GM20000 (cell line): ENCODE measurements at regions not wholly inside any gene's neighbourhood (a gene's known extent, or its start where the extent isn't known, plus 50 kb on each side); places are given as distances from the start of the nearest gene placed in this dataset.

Source experiments
- DNase-seq: peaks from one replicate; pipeline ENCODE4 v3.0.0; 2012; ENCODE audit warnings: low spot score
- CTCF ChIP-seq: IDR thresholded peaks from 2 replicates; pipeline ENCODE4 v1.5.1; 2012; ENCODE audit warnings: mild to moderate bottlenecking, control low read depth; ENCODE audit errors: extremely low read depth, missing control alignments

- DNase-seq = no peak
- TF ChIP-seq CTCF = no peak
Observed at GRCh38 chr11:112784323-112785073, 176.7 kb upstream of the NCAM1 start.

- no peak for DNase-seq
- no peak for TF ChIP-seq CTCF
Observed at GRCh38 chr11:112785149-112785548, 176.1 kb upstream of the NCAM1 start.

- no peak for TF ChIP-seq CTCF
Observed at GRCh38 chr11:112785719-112786118, 175.5 kb upstream of the NCAM1 start.

GRCh38 chr11:112786196-112786595, 175.0 kb upstream of the NCAM1 start:
- no peak for DNase-seq
- no peak for TF ChIP-seq CTCF

More at GRCh38 chr11:112785719-112786118, 175.5 kb upstream of the NCAM1 start:
- no peak for DNase-seq

GRCh38 chr11:112786886-112787530, 174.2 kb upstream of the NCAM1 start:
- DNase-seq = no peak

GRCh38 chr11:112789481-112789880, 171.7 kb upstream of the NCAM1 start:
- no peak for DNase-seq
- no peak for TF ChIP-seq CTCF

More at GRCh38 chr11:112786886-112787530, 174.2 kb upstream of the NCAM1 start:
- no peak for TF ChIP-seq CTCF

GRCh38 chr11:112790286-112790685, 170.9 kb upstream of the NCAM1 start:
- TF ChIP-seq CTCF = no peak

More at GRCh38 chr11:112790286-112790685, 170.9 kb upstream of the NCAM1 start:
- no peak for DNase-seq
